DOHH2 (cell line): ENCODE measurements at regions not wholly inside any gene's neighbourhood (a gene's known extent, or its start where the extent isn't known, plus 50 kb on each side); places are given as distances from the start of the nearest gene placed in this dataset.

ENCODE experiments used
- EZH2phosphoT487 ChIP-seq: fragments of 200-600 bp; sonication (generic); IDR thresholded peaks from 2 replicates; pipeline ENCODE4 v1.6.1; 2017; ENCODE audit warnings: borderline replicate concordance, mild to moderate bottlenecking, antibody characterized with exemption, low read length, moderate library complexity, mixed read lengths
- TF ChIP-seq, protein P1 (sequence below): fragments of 200-600 bp; sonication (generic); IDR thresholded peaks from one replicate; pipeline ENCODE4 v1.5.1; 2014; ENCODE audit warnings: antibody characterized with exemption, mild to moderate bottlenecking, low read depth, low read length; ENCODE audit not compliant: poor library complexity, severe bottlenecking

- no peak for TF ChIP-seq EZH2phosphoT487
- TF ChIP-seq, protein P1, sequence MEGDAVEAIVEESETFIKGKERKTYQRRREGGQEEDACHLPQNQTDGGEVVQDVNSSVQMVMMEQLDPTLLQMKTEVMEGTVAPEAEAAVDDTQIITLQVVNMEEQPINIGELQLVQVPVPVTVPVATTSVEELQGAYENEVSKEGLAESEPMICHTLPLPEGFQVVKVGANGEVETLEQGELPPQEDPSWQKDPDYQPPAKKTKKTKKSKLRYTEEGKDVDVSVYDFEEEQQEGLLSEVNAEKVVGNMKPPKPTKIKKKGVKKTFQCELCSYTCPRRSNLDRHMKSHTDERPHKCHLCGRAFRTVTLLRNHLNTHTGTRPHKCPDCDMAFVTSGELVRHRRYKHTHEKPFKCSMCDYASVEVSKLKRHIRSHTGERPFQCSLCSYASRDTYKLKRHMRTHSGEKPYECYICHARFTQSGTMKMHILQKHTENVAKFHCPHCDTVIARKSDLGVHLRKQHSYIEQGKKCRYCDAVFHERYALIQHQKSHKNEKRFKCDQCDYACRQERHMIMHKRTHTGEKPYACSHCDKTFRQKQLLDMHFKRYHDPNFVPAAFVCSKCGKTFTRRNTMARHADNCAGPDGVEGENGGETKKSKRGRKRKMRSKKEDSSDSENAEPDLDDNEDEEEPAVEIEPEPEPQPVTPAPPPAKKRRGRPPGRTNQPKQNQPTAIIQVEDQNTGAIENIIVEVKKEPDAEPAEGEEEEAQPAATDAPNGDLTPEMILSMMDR = no peak
Measured at GRCh38 chr4:175511861-175512260, 300.2 kb downstream of the GPM6A start.
